ENCODE measurements at regions not wholly inside any gene's neighbourhood (a gene's known extent, or its start where the extent isn't known, plus 50 kb on each side); places are given as distances from the start of the nearest gene placed in this dataset.

DNA sequence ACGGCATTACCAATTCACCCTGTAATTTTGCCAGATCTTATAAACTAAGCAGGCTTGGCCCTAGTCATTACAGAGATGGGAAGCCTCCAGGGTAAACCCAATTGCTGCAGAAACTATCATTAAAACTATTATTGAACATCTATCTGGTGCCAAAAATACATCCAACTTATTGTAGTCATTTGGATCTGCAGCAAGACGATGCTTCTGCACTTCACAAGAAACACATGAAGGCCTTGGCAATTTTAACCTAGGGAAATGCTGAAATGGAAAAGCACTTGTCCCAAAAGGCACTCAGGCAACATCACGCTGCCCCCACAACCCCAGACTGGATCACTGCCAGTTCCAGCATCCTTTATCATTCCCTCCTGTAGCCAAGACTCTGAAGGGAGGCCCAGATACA is 85.3 kb upstream of the ACVR2A start:
- DNase-seq (no peak), ATAC-seq (ENCODE audit: poor library complexity) (no peak)
- ChIA-PET POLR2A (no interaction called here), CTCF (no interaction called here)
- no peak overlapping the region for H3K27ac Mint-ChIP-seq
- H3K4me3 Mint-ChIP-seq, result no peak overlapping the region
- intact Hi-C loops (cut with DNase I, micrococcal nuclease), result no loop called here
- H3K4me1 Mint-ChIP-seq (ENCODE audit: low read depth), result no peaks in the 10 kb centered on the region
- Histone ChIP-seq H3K4me3 (ENCODE audit: low read length) (no peak overlapping the region), H3K27ac (ENCODE audit: low read depth in 1 of 2, low read length in 2 of 2) (no peak overlapping the region), H3K36me3 (ENCODE audit: insufficient read depth, low read length) (no peaks in the 10 kb centered on the region), H3K27me3 (ENCODE audit: control insufficient read depth in 1 of 2, insufficient read depth in 2 of 2, low read length in 2 of 2) (no peaks in the 10 kb centered on the region), H3K9me3 (ENCODE audit: control insufficient read depth in 1 of 2, insufficient read depth in 1 of 2, low read length in 2 of 2) (no peaks in the 10 kb centered on the region), H3K4me1 (ENCODE audit: insufficient read depth, low read length) (no peaks in the 10 kb centered on the region)
- peaks cover 7% of the 10 kb centered on the region for H3K27me3 Mint-ChIP-seq
- TF ChIP-seq, protein P1, sequence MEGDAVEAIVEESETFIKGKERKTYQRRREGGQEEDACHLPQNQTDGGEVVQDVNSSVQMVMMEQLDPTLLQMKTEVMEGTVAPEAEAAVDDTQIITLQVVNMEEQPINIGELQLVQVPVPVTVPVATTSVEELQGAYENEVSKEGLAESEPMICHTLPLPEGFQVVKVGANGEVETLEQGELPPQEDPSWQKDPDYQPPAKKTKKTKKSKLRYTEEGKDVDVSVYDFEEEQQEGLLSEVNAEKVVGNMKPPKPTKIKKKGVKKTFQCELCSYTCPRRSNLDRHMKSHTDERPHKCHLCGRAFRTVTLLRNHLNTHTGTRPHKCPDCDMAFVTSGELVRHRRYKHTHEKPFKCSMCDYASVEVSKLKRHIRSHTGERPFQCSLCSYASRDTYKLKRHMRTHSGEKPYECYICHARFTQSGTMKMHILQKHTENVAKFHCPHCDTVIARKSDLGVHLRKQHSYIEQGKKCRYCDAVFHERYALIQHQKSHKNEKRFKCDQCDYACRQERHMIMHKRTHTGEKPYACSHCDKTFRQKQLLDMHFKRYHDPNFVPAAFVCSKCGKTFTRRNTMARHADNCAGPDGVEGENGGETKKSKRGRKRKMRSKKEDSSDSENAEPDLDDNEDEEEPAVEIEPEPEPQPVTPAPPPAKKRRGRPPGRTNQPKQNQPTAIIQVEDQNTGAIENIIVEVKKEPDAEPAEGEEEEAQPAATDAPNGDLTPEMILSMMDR (IDR thresholded peaks at IDR 0.05), result no peak
- H3K9me3 Mint-ChIP-seq, result no peaks in the 10 kb centered on the region
- no peaks in the 10 kb centered on the region for H3K36me3 Mint-ChIP-seq (ENCODE audit: low read depth)

DNA sequence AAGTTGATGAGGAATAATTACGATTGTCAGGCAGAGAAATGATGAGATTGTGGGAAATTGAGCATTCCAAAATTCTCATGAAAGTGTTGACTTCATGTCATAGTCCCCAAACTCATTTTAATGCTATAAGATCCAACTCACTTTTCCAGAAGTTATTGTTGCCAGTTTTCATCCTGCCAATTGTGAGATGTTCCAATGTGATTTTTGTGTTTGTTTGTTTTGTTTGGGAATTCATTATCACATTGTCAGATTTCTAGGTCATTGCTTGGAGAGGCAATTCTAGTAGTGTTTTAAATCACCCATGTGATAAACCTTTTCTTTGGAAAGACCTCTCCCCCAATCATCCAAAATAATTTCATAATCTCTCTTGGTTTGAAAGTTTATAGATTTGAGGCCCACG is 86.0 kb upstream of the ACVR2A start:
- no peaks in the 10 kb centered on the region for H3K9me3 Mint-ChIP-seq
- no peak overlapping the region for H3K4me3 Mint-ChIP-seq
- TF ChIP-seq, protein P1 (IDR thresholded peaks at IDR 0.05), result no peak
- Histone ChIP-seq H3K9me3 (ENCODE audit: control insufficient read depth in 1 of 2, insufficient read depth in 1 of 2, low read length in 2 of 2) (no peaks in the 10 kb centered on the region), H3K27ac (ENCODE audit: low read depth in 1 of 2, low read length in 2 of 2) (no peak overlapping the region), H3K4me1 (ENCODE audit: insufficient read depth, low read length) (no peaks in the 10 kb centered on the region), H3K4me3 (ENCODE audit: low read length) (no peak overlapping the region), H3K27me3 (ENCODE audit: control insufficient read depth in 1 of 2, insufficient read depth in 2 of 2, low read length in 2 of 2) (no peaks in the 10 kb centered on the region), H3K36me3 (ENCODE audit: insufficient read depth, low read length) (no peaks in the 10 kb centered on the region)
- intact Hi-C loops (cut with DNase I, micrococcal nuclease), result no loop called here
- CTCF ChIA-PET, result no interaction called here
- peaks cover 3% of the 10 kb centered on the region for H3K27me3 Mint-ChIP-seq
- no peaks in the 10 kb centered on the region for H3K36me3 Mint-ChIP-seq (ENCODE audit: low read depth)
- H3K27ac Mint-ChIP-seq, result no peak overlapping the region
- H3K4me1 Mint-ChIP-seq (ENCODE audit: low read depth), result no peaks in the 10 kb centered on the region
- POLR2A ChIA-PET, result no interaction called here
- DNase-seq (no peak), ATAC-seq (ENCODE audit: poor library complexity) (no peak)

DNA sequence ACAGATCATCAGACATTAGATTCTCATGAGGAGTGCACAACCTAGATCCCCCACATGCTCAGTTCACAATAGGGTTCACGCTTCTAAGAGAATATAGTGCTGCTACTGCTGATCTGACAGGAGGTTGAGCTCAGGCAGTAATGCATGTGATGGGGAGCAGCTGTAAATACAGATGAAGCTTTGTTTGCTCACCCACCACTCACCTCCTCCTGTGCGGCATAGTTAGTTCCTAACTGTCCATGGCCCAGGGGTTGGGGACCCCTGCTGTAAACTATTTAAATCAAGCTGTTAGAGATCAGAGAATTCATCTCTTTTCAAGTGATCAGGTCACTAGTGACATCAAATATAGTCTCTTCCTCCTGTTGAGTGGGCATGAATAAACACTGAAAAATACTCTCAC is 88.8 kb upstream of the ACVR2A start:
- intact Hi-C loops (cut with DNase I, micrococcal nuclease), result no loop called here
- ATAC-seq (ENCODE audit: poor library complexity) (no peak), DNase-seq (no peak)
- CTCF ChIA-PET, result no interaction called here
- Histone ChIP-seq H3K27ac (ENCODE audit: low read depth in 1 of 2, low read length in 2 of 2) (no peak overlapping the region), H3K4me3 (ENCODE audit: low read length) (no peak overlapping the region), H3K9me3 (ENCODE audit: control insufficient read depth in 1 of 2, insufficient read depth in 1 of 2, low read length in 2 of 2) (no peaks in the 10 kb centered on the region), H3K36me3 (ENCODE audit: insufficient read depth, low read length) (no peaks in the 10 kb centered on the region), H3K4me1 (ENCODE audit: insufficient read depth, low read length) (no peaks in the 10 kb centered on the region), H3K27me3 (ENCODE audit: control insufficient read depth in 1 of 2, insufficient read depth in 2 of 2, low read length in 2 of 2) (no peaks in the 10 kb centered on the region)
- Mint-ChIP-seq H3K4me1 (ENCODE audit: low read depth) (no peaks in the 10 kb centered on the region), H3K4me3 (no peak overlapping the region), H3K9me3 (no peaks in the 10 kb centered on the region), H3K27ac (no peak overlapping the region), H3K27me3 (no peaks in the 10 kb centered on the region), H3K36me3 (ENCODE audit: low read depth) (no peaks in the 10 kb centered on the region)
- POLR2A ChIA-PET, result no interaction called here
- TF ChIP-seq, protein P1 (IDR thresholded peaks at IDR 0.05), result no peak
